ENCODE measurements at regions not wholly inside any gene's neighbourhood (a gene's known extent, or its start where the extent isn't known, plus 50 kb on each side); places are given as distances from the start of the nearest gene placed in this dataset.
"Not testable (repeated sequence)": the region's sequence is repeated elsewhere in the genome, so short reads cannot be mapped to it uniquely, and the experiment has no call there.

GRCh38 chr3:20456511-20456910 lies 270.5 kb upstream of the SGO1 start:
- no peak for TF ChIP-seq CTCF (conservative IDR thresholded peaks at IDR 0.05)
- DNase-seq (ENCODE audit: extremely low spot score, unreplicated experiment): no peak
- no peak overlapping the region for H3K4me3 Mint-ChIP-seq
- H3K4me1 Mint-ChIP-seq (ENCODE audit: unreplicated experiment): peaks cover 9% of the 10 kb centered on the region
- H3K9me3 Mint-ChIP-seq: peaks cover 6% of the 10 kb centered on the region
- no peak overlapping the region for H3K27ac Mint-ChIP-seq
- no peaks in the 10 kb centered on the region for H3K36me3 Mint-ChIP-seq
- H3K27me3 Mint-ChIP-seq: no peaks in the 10 kb centered on the region

GRCh38 chr3:20451170-20451569 lies 265.2 kb upstream of the SGO1 start:
- H3K27ac Mint-ChIP-seq: no peak overlapping the region
- no peak overlapping the region for H3K4me3 Mint-ChIP-seq
- no peaks in the 10 kb centered on the region for H3K36me3 Mint-ChIP-seq
- no peaks in the 10 kb centered on the region for H3K4me1 Mint-ChIP-seq (ENCODE audit: unreplicated experiment)
- TF ChIP-seq CTCF (conservative IDR thresholded peaks at IDR 0.05): no peak
- no peaks in the 10 kb centered on the region for H3K27me3 Mint-ChIP-seq
- DNase-seq (ENCODE audit: extremely low spot score, unreplicated experiment): no peak
- peaks cover 6% of the 10 kb centered on the region for H3K9me3 Mint-ChIP-seq

GRCh38 chr3:20450611-20451010 lies 264.6 kb upstream of the SGO1 start:
- peaks cover 6% of the 10 kb centered on the region for H3K9me3 Mint-ChIP-seq
- no peak for TF ChIP-seq CTCF (conservative IDR thresholded peaks at IDR 0.05)
- no peak for DNase-seq (ENCODE audit: extremely low spot score, unreplicated experiment)
- H3K27ac Mint-ChIP-seq: no peak overlapping the region
- H3K4me1 Mint-ChIP-seq (ENCODE audit: unreplicated experiment): no peaks in the 10 kb centered on the region
- no peaks in the 10 kb centered on the region for H3K27me3 Mint-ChIP-seq
- no peak overlapping the region for H3K4me3 Mint-ChIP-seq
- H3K36me3 Mint-ChIP-seq: no peaks in the 10 kb centered on the region

DNA sequence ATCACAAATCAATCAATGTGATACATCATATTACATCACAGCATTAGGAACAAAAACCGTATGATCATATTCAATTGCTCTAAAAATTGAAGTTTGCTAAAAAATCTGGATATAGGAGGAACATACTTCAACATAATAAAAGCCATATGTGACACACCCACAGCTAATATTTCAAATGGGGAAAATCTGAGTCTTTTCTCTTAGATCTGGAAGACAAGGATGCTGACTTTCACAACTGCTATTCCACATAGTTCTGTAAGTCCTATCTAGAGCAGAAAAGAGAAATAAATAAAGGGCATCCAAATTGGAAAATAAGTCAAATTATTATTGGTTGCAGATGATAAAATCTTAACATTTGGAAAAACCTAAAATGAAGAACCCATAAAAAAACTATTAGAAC lies 256.8 kb upstream of the SGO1 start:
- Mint-ChIP-seq H3K4me1 (ENCODE audit: unreplicated experiment) (no peaks in the 10 kb centered on the region), H3K4me3 (no peak overlapping the region), H3K27me3 (no peaks in the 10 kb centered on the region), H3K9me3 (no peaks in the 10 kb centered on the region), H3K27ac (no peak overlapping the region), H3K36me3 (no peaks in the 10 kb centered on the region)
- DNase-seq (ENCODE audit: extremely low spot score, unreplicated experiment): no peak
- no peak for TF ChIP-seq CTCF (conservative IDR thresholded peaks at IDR 0.05)

- not testable (repeated sequence) for H3K9me3 Mint-ChIP-seq
Measured at GRCh38 chr3:20427268-20427667, 241.3 kb upstream of the SGO1 start.

DNA sequence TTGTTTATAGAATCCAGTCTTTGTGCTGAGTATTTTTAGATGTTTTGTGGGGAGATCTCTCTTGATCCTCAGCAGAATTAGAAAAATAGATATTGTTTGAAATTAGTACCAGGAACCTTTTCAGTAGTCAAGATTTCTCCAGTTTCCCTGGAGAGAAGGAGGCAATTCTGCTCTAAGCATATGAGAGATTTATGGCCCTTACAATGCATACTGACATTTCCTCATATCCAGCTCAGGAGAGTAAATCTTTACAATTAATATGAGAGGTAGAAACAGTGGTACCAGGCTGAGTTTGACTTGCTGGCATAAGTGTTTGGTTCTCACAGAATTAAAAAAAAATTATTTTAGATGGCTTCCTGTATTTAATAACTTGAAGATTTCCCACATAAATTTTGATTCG lies 239.1 kb upstream of the SGO1 start:
- DNase-seq (ENCODE audit: extremely low spot score, unreplicated experiment): no peak
- Mint-ChIP-seq H3K36me3 (no peaks in the 10 kb centered on the region), H3K27ac (no peak overlapping the region), H3K4me3 (no peak overlapping the region), H3K4me1 (ENCODE audit: unreplicated experiment) (no peaks in the 10 kb centered on the region), H3K27me3 (no peaks in the 10 kb centered on the region), H3K9me3 (no peaks in the 10 kb centered on the region)
- no peak for TF ChIP-seq CTCF (conservative IDR thresholded peaks at IDR 0.05)

More at GRCh38 chr3:20427268-20427667, 241.3 kb upstream of the SGO1 start:
- not testable (repeated sequence) for DNase-seq (ENCODE audit: extremely low spot score, unreplicated experiment); H3K27ac Mint-ChIP-seq; H3K27me3 Mint-ChIP-seq; H3K4me3 Mint-ChIP-seq; H3K36me3 Mint-ChIP-seq; H3K4me1 Mint-ChIP-seq (ENCODE audit: unreplicated experiment)
